ENCODE measurements at regions not wholly inside any gene's neighbourhood (a gene's known extent, or its start where the extent isn't known, plus 50 kb on each side); places are given as distances from the start of the nearest gene placed in this dataset.

DNA sequence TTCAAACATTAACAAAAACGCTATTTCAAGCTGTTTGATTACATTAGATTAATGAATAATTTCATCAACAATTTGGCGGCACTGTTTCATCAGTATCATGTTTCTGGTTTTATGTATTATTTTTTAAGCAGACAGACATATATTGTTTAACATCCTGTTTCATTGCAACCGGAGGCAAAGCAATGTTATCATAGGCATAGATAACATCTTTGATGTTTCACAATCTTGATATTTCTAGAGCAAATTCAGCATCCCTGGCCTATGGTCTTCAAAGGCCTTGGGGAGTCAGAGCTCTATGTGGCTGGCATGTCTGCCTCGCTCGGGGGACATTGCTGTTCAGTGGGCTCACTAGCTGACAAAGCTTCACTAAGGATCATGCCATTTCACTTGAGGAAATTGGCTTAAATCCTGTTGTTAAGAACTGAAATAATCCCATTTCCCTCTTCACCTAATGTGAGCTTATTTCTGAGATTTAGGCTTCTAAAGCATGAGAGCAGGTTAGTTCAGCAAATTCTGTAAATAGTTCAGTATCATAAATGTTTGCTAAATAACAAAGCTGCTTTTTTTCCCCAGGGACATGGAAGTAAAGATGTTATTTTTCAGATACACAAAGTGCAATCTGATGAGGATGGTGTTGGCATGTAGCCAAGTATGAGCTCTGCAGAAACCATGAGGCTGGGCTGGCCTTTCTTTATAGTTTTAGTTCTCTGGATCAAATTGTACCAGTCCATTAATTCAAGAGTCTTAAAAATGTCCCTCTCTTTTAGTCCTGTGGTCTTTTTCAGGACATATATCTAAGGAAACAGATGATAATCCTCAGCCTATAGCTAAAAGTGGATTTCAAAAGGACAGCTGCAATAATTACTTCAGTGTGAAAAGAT is 941.4 kb downstream of the PLOD2 start:
- no peaks in the 10 kb centered on the region for H3K36me3 Mint-ChIP-seq (ENCODE audit: low read depth)
- H3K4me1 Mint-ChIP-seq: peaks cover 15% of the 10 kb centered on the region
- H3K4me3 Mint-ChIP-seq: no peak overlapping the region
- no peaks in the 10 kb centered on the region for H3K27me3 Mint-ChIP-seq (ENCODE audit: low read depth)
- H3K27ac Mint-ChIP-seq: peak overlapping the region in 1 of 3 experiments; percentile 82
- TF ChIP-seq, protein P1, sequence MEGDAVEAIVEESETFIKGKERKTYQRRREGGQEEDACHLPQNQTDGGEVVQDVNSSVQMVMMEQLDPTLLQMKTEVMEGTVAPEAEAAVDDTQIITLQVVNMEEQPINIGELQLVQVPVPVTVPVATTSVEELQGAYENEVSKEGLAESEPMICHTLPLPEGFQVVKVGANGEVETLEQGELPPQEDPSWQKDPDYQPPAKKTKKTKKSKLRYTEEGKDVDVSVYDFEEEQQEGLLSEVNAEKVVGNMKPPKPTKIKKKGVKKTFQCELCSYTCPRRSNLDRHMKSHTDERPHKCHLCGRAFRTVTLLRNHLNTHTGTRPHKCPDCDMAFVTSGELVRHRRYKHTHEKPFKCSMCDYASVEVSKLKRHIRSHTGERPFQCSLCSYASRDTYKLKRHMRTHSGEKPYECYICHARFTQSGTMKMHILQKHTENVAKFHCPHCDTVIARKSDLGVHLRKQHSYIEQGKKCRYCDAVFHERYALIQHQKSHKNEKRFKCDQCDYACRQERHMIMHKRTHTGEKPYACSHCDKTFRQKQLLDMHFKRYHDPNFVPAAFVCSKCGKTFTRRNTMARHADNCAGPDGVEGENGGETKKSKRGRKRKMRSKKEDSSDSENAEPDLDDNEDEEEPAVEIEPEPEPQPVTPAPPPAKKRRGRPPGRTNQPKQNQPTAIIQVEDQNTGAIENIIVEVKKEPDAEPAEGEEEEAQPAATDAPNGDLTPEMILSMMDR (IDR thresholded peaks at IDR 0.05; ENCODE audit: unreplicated experiment in 3 of 3): no peak
- no peaks in the 10 kb centered on the region for H3K9me3 Mint-ChIP-seq

DNA sequence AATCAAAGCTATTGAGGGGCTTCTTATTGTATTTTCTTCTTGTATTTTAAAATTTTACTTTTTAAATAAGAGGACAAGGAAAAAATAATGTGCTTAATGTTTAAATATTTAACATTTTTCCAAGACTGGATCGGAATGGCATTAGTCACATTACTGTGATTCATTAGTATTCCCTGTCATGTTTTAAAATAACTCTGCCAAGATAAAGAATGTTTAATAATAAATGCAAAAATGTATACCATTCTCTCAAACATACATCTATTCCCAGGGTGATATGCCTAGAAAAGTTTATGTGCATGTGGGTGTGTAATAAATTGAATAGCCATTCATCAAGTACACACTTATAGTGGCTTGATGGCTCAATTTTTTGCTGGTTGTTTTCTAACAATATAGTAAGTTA is 936.1 kb downstream of the PLOD2 start:
- H3K27ac Mint-ChIP-seq: no peak overlapping the region
- H3K27me3 Mint-ChIP-seq (ENCODE audit: low read depth): no peaks in the 10 kb centered on the region
- no peak overlapping the region for H3K4me3 Mint-ChIP-seq
- no peaks in the 10 kb centered on the region for H3K36me3 Mint-ChIP-seq (ENCODE audit: low read depth)
- no peaks in the 10 kb centered on the region for H3K9me3 Mint-ChIP-seq
- TF ChIP-seq, protein P1 (IDR thresholded peaks at IDR 0.05; ENCODE audit: unreplicated experiment in 3 of 3): no peak
- peaks cover 7% of the 10 kb centered on the region for H3K4me1 Mint-ChIP-seq

DNA sequence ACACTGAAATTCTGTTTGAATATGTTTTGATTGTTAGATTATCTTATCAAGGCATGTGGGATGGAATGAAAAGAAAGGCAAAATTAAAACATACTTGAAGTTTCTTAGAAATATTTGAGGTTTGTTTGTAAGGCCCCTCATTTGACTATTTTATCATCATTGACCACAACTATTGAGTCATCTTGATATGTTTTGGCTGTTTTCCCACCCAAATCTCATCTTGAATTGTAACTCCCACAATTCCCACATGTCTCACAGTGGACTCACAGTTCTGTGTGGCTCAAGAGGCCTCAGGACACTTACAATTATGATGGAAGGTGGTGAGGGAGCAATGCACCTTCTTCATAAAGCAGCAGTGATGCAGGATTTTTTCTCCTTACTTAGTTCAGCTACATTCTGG is 917.1 kb downstream of the PLOD2 start:
- H3K27me3 Mint-ChIP-seq (ENCODE audit: low read depth): no peaks in the 10 kb centered on the region
- H3K27ac Mint-ChIP-seq: no peak overlapping the region
- TF ChIP-seq, protein P1 (IDR thresholded peaks at IDR 0.05; ENCODE audit: unreplicated experiment in 3 of 3): no peak
- H3K9me3 Mint-ChIP-seq: peaks cover 23% of the 10 kb centered on the region
- H3K36me3 Mint-ChIP-seq (ENCODE audit: low read depth): no peaks in the 10 kb centered on the region
- H3K4me3 Mint-ChIP-seq: no peak overlapping the region
- no peaks in the 10 kb centered on the region for H3K4me1 Mint-ChIP-seq

DNA sequence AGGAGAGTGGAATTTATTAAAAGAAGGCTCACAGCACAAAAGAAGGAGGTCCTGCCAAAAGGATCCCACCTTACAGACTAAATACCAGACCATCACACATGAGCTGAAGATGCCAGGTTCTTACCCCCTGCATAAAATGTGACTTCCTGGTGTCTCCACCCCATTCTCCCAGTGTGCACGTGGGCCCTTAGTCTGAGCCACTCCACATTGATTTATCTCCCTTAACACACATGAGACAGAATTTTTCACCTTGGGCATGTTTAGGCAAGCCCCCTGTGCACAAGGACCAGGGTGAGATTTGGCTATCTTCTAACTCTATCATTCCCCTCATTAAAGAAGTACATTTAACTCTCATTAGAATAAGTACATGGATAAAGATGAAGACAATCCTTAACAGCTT is 916.7 kb downstream of the PLOD2 start:
- Mint-ChIP-seq H3K9me3 (peaks cover 27% of the 10 kb centered on the region), H3K27ac (no peak overlapping the region), H3K27me3 (ENCODE audit: low read depth) (no peaks in the 10 kb centered on the region), H3K4me3 (no peak overlapping the region), H3K4me1 (no peaks in the 10 kb centered on the region), H3K36me3 (ENCODE audit: low read depth) (no peaks in the 10 kb centered on the region)
- TF ChIP-seq, protein P1 (IDR thresholded peaks at IDR 0.05; ENCODE audit: unreplicated experiment in 3 of 3): no peak

DNA sequence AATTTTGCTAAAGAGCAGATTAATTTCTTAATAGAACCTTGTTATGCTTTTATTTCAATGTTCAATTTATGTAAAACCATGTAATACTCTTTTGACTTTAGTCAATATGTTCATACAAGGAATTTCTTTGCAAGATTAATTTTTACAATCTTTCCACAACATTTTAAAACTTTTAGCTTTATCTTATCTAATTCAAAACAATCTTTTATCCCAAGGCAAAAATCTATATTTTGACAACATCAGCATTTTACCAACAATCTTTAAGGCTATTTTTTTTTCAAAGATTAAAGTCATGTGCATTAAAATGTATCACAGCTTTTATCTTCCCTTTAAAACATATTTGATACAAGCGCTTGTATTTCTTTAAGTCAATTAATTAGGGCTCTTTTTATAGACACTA is 914.7 kb downstream of the PLOD2 start:
- H3K4me3 Mint-ChIP-seq: no peak overlapping the region
- peaks cover 35% of the 10 kb centered on the region for H3K9me3 Mint-ChIP-seq
- no peaks in the 10 kb centered on the region for H3K36me3 Mint-ChIP-seq (ENCODE audit: low read depth)
- TF ChIP-seq, protein P1 (IDR thresholded peaks at IDR 0.05; ENCODE audit: unreplicated experiment in 3 of 3): no peak
- peaks cover 3% of the 10 kb centered on the region for H3K27me3 Mint-ChIP-seq (ENCODE audit: low read depth)
- H3K27ac Mint-ChIP-seq: no peak overlapping the region
- H3K4me1 Mint-ChIP-seq: no peaks in the 10 kb centered on the region

DNA sequence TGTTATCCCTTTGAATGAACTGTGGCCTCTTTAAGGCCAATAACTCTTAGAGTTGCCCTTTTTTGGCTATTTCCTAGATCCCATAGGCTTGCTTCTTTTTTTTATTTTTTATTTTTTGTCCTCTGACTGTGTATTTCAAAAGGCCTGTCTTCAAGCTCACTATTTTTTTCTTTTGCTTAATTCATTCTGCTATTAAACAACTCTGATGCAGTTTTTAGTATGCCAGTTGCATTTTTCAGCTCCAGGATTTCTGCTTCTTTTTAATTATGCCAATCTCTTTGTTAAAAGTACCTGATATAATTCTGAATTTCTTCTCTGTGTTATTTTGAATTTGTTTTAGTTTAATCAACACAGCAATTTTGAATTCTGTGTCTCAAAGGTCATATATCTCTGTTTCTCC is 912.1 kb downstream of the PLOD2 start:
- H3K27ac Mint-ChIP-seq: no peak overlapping the region
- TF ChIP-seq, protein P1 (IDR thresholded peaks at IDR 0.05; ENCODE audit: unreplicated experiment in 3 of 3): no peak
- H3K27me3 Mint-ChIP-seq (ENCODE audit: low read depth): peaks cover 3% of the 10 kb centered on the region
- peaks cover 31% of the 10 kb centered on the region for H3K9me3 Mint-ChIP-seq
- no peak overlapping the region for H3K4me3 Mint-ChIP-seq
- no peaks in the 10 kb centered on the region for H3K36me3 Mint-ChIP-seq (ENCODE audit: low read depth)
- no peaks in the 10 kb centered on the region for H3K4me1 Mint-ChIP-seq
